Stimulated activated memory B cell treated with anti-CD40 and anti-IgM and Interleukin-4, amounts not matched to agents 10 μg/mL and 1 μg/mL and 100 μg/mL, for 72 hours (primary cell): ENCODE measurements at regions not wholly inside any gene's neighbourhood (a gene's known extent, or its start where the extent isn't known, plus 50 kb on each side); places are given as distances from the start of the nearest gene placed in this dataset.

Experiments
- ATAC-seq: fragments of 150-1000 bp; cut with Tn5 transposase; 2 replicates; pipeline ENCODE4 v1.10.0; 2021
- H3K27ac Mint-ChIP-seq: one replicate; pipeline ENCODE4 v1.8.0; 2022; ENCODE audit warnings: mild to moderate bottlenecking, mixed read lengths
- H3K27me3 Mint-ChIP-seq: one replicate; pipeline ENCODE4 v1.8.0; 2022; ENCODE audit warnings: mixed read lengths
- H3K36me3 Mint-ChIP-seq: one replicate; pipeline ENCODE4 v1.8.0; 2022; ENCODE audit warnings: mixed read lengths
- H3K4me1 Mint-ChIP-seq: one replicate; pipeline ENCODE4 v1.8.0; 2022; ENCODE audit warnings: mixed read lengths
- H3K4me3 Mint-ChIP-seq: one replicate; pipeline ENCODE4 v1.8.0; 2022; ENCODE audit warnings: mild to moderate bottlenecking, moderate library complexity, mixed read lengths
- H3K9me3 Mint-ChIP-seq: one replicate; pipeline ENCODE4 v1.8.0; 2022; ENCODE audit warnings: mixed read lengths

- ATAC-seq: no peak
- Mint-ChIP-seq H3K9me3 (no peaks in the 10 kb centered on the region), H3K4me3 (no peak overlapping the region), H3K4me1 (no peaks in the 10 kb centered on the region), H3K27me3 (no peaks in the 10 kb centered on the region), H3K27ac (no peak overlapping the region), H3K36me3 (no peaks in the 10 kb centered on the region)
Observed at GRCh38 chr1:209291715-209292114, 291.8 kb upstream of the CAMK1G start.

GRCh38 chr1:209302779-209303568 lies 280.5 kb upstream of the CAMK1G start:
- Mint-ChIP-seq H3K9me3 (no peaks in the 10 kb centered on the region), H3K36me3 (no peaks in the 10 kb centered on the region), H3K4me1 (no peaks in the 10 kb centered on the region), H3K27me3 (peaks cover 15% of the 10 kb centered on the region), H3K4me3 (no peak overlapping the region), H3K27ac (no peak overlapping the region)
- no peak for ATAC-seq

- no peaks in the 10 kb centered on the region for H3K9me3 Mint-ChIP-seq
- H3K4me3 Mint-ChIP-seq: no peak overlapping the region
- ATAC-seq: no peak
- H3K27ac Mint-ChIP-seq: no peak overlapping the region
- H3K36me3 Mint-ChIP-seq: no peaks in the 10 kb centered on the region
- no peaks in the 10 kb centered on the region for H3K4me1 Mint-ChIP-seq
- H3K27me3 Mint-ChIP-seq: peaks cover 15% of the 10 kb centered on the region
Observed at GRCh38 chr1:209304166-209304565, 279.3 kb upstream of the CAMK1G start.

GRCh38 chr1:209305221-209305954 lies 278.1 kb upstream of the CAMK1G start:
- H3K4me1 Mint-ChIP-seq: no peaks in the 10 kb centered on the region
- H3K36me3 Mint-ChIP-seq: no peaks in the 10 kb centered on the region
- no peak for ATAC-seq
- no peak overlapping the region for H3K27ac Mint-ChIP-seq
- H3K9me3 Mint-ChIP-seq: no peaks in the 10 kb centered on the region
- H3K27me3 Mint-ChIP-seq: peaks cover 15% of the 10 kb centered on the region
- H3K4me3 Mint-ChIP-seq: no peak overlapping the region

GRCh38 chr1:209307846-209308245 lies 275.7 kb upstream of the CAMK1G start:
- no peak overlapping the region for H3K4me3 Mint-ChIP-seq
- H3K27me3 Mint-ChIP-seq: peaks cover 8% of the 10 kb centered on the region
- no peak for ATAC-seq
- H3K4me1 Mint-ChIP-seq: no peaks in the 10 kb centered on the region
- no peaks in the 10 kb centered on the region for H3K9me3 Mint-ChIP-seq
- no peak overlapping the region for H3K27ac Mint-ChIP-seq
- no peaks in the 10 kb centered on the region for H3K36me3 Mint-ChIP-seq

GRCh38 chr1:209309198-209309597 lies 274.3 kb upstream of the CAMK1G start:
- Mint-ChIP-seq H3K4me3 (no peak overlapping the region), H3K9me3 (peaks cover 3% of the 10 kb centered on the region), H3K4me1 (no peaks in the 10 kb centered on the region), H3K27ac (no peak overlapping the region), H3K27me3 (peaks cover 5% of the 10 kb centered on the region), H3K36me3 (no peaks in the 10 kb centered on the region)
- ATAC-seq: no peak

GRCh38 chr1:209311770-209312169 lies 271.7 kb upstream of the CAMK1G start:
- Mint-ChIP-seq H3K27ac (no peak overlapping the region), H3K27me3 (no peaks in the 10 kb centered on the region), H3K9me3 (peaks cover 3% of the 10 kb centered on the region), H3K36me3 (no peaks in the 10 kb centered on the region), H3K4me3 (no peak overlapping the region), H3K4me1 (no peaks in the 10 kb centered on the region)
- no peak for ATAC-seq

GRCh38 chr1:209316929-209317328 lies 266.6 kb upstream of the CAMK1G start:
- peaks cover 6% of the 10 kb centered on the region for H3K9me3 Mint-ChIP-seq
- H3K27me3 Mint-ChIP-seq: no peaks in the 10 kb centered on the region
- no peak overlapping the region for H3K4me3 Mint-ChIP-seq
- no peaks in the 10 kb centered on the region for H3K4me1 Mint-ChIP-seq
- no peaks in the 10 kb centered on the region for H3K36me3 Mint-ChIP-seq
- H3K27ac Mint-ChIP-seq: no peak overlapping the region
- no peak for ATAC-seq

- H3K4me3 Mint-ChIP-seq: no peak overlapping the region
- H3K27me3 Mint-ChIP-seq: no peaks in the 10 kb centered on the region
- peaks cover 6% of the 10 kb centered on the region for H3K9me3 Mint-ChIP-seq
- no peaks in the 10 kb centered on the region for H3K4me1 Mint-ChIP-seq
- no peak overlapping the region for H3K27ac Mint-ChIP-seq
- ATAC-seq: no peak
- H3K36me3 Mint-ChIP-seq: no peaks in the 10 kb centered on the region
Observed at GRCh38 chr1:209318181-209319056, 265.1 kb upstream of the CAMK1G start.

- Mint-ChIP-seq H3K4me1 (no peaks in the 10 kb centered on the region), H3K27me3 (no peaks in the 10 kb centered on the region), H3K27ac (no peak overlapping the region), H3K36me3 (no peaks in the 10 kb centered on the region), H3K4me3 (no peak overlapping the region), H3K9me3 (peaks cover 3% of the 10 kb centered on the region)
- no peak for ATAC-seq
Observed at GRCh38 chr1:209319057-209319432, 264.5 kb upstream of the CAMK1G start.

- H3K4me3 Mint-ChIP-seq: no peak overlapping the region
- ATAC-seq: no peak
- no peaks in the 10 kb centered on the region for H3K4me1 Mint-ChIP-seq
- H3K9me3 Mint-ChIP-seq: peaks cover 3% of the 10 kb centered on the region
- no peaks in the 10 kb centered on the region for H3K36me3 Mint-ChIP-seq
- H3K27me3 Mint-ChIP-seq: no peaks in the 10 kb centered on the region
- no peak overlapping the region for H3K27ac Mint-ChIP-seq
Observed at GRCh38 chr1:209319549-209319948, 264.0 kb upstream of the CAMK1G start.

GRCh38 chr1:209323743-209324142 lies 259.8 kb upstream of the CAMK1G start:
- H3K27me3 Mint-ChIP-seq: no peaks in the 10 kb centered on the region
- ATAC-seq: no peak
- H3K9me3 Mint-ChIP-seq: peaks cover 5% of the 10 kb centered on the region
- H3K4me1 Mint-ChIP-seq: no peaks in the 10 kb centered on the region
- H3K27ac Mint-ChIP-seq: no peak overlapping the region
- H3K4me3 Mint-ChIP-seq: no peak overlapping the region
- H3K36me3 Mint-ChIP-seq: no peaks in the 10 kb centered on the region

- H3K4me3 Mint-ChIP-seq: no peak overlapping the region
- H3K4me1 Mint-ChIP-seq: no peaks in the 10 kb centered on the region
- ATAC-seq: no peak
- H3K27me3 Mint-ChIP-seq: no peaks in the 10 kb centered on the region
- no peaks in the 10 kb centered on the region for H3K36me3 Mint-ChIP-seq
- H3K9me3 Mint-ChIP-seq: peaks cover 5% of the 10 kb centered on the region
- H3K27ac Mint-ChIP-seq: no peak overlapping the region
Observed at GRCh38 chr1:209324901-209325871, 258.3 kb upstream of the CAMK1G start.

- no peak for ATAC-seq
- H3K27me3 Mint-ChIP-seq: no peaks in the 10 kb centered on the region
- H3K9me3 Mint-ChIP-seq: peaks cover 5% of the 10 kb centered on the region
- H3K4me1 Mint-ChIP-seq: no peaks in the 10 kb centered on the region
- no peaks in the 10 kb centered on the region for H3K36me3 Mint-ChIP-seq
- no peak overlapping the region for H3K27ac Mint-ChIP-seq
- no peak overlapping the region for H3K4me3 Mint-ChIP-seq
Observed at GRCh38 chr1:209326076-209326475, 257.4 kb upstream of the CAMK1G start.
